GM12878 (cell line): ENCODE measurements at regions not wholly inside any gene's neighbourhood (a gene's known extent, or its start where the extent isn't known, plus 50 kb on each side); places are given as distances from the start of the nearest gene placed in this dataset.

Experiments
- ATAC-seq: fragments of 200-7000 bp; cut with Tn5 transposase; 3 replicates; pipeline ENCODE4 v1.9.1; 2020; ENCODE audit warnings: mild to moderate bottlenecking, moderate library complexity
- BruUV-seq: library from RNA; stranded (reverse); fragments of 400-500 nt; replicated peaks from 2 replicates; lab custom pipeline; 2021; lab: Mats Ljungman, UMichigan
- CTCF ChIA-PET: fragments of 300-600 bp; sonication (Branson Sonifier 250); formaldehyde crosslinking; extraction: SDS; loops from one replicate; lab custom pipeline; 2021; ENCODE audit warnings: inconsistent platforms; lab: Yijun Ruan, JAX
- POLR2A ChIA-PET: fragments of 350-600 bp; formaldehyde crosslinking; extraction: SDS; loops from one replicate; lab custom pipeline; 2021; ENCODE audit warnings: inconsistent platforms; lab: Charles Lee
- RAD21 ChIA-PET: fragments of 300-600 bp; sonication (Branson Sonifier 250); formaldehyde crosslinking; loops from one replicate; lab custom pipeline; 2023; ENCODE audit warnings: antibody characterized with exemption; ENCODE audit not compliant: unreplicated experiment; lab: Charles Lee
- SMC1A ChIA-PET: fragments of 300-600 bp; sonication (Branson Sonifier 250); formaldehyde crosslinking; loops from one replicate; lab custom pipeline; 2023; ENCODE audit not compliant: unreplicated experiment, uncharacterized antibody; lab: Charles Lee
- DNase-seq: peaks from one replicate; pipeline ENCODE4 v3.0.0-alpha.2; 2011; ENCODE audit warnings: low read depth, low spot score
- FAIRE-seq: peaks from 3 replicates; lab custom pipeline; 2011; peaks lifted over from hg19 to GRCh38; lab: Jason Lieb, UNC
- H2AFZ ChIP-seq: 2 replicates; pipeline ENCODE4 v1.6.0; 2011; ENCODE audit warnings: low read depth, low read length, control low read depth; ENCODE audit not compliant: control insufficient read depth
- H3K27ac ChIP-seq: 2 replicates; pipeline ENCODE4 v1.5.1; 2011; ENCODE audit warnings: control low read depth; ENCODE audit not compliant: control insufficient read depth, insufficient read depth
- H3K27me3 ChIP-seq, 2 experiments: replicated peaks in 1 of 2; 2 replicates each; pipeline versions ENCODE4 v1.6.0 to v1.6.1; 2011; ENCODE audit warnings: low read length in 1 of 2; ENCODE audit not compliant: control insufficient read depth in 2 of 2, insufficient read depth in 2 of 2
- H3K36me3 ChIP-seq, 2 experiments: 2 replicates each; pipeline ENCODE4 v1.5.1; 2011; ENCODE audit warnings: low read length in 1 of 2; ENCODE audit not compliant: control insufficient read depth in 2 of 2, insufficient read depth in 2 of 2
- H3K4me1 ChIP-seq: 2 replicates; pipeline ENCODE4 v1.6.1; 2011; ENCODE audit warnings: mild to moderate bottlenecking, low read length, moderate library complexity, mixed read lengths; ENCODE audit not compliant: control insufficient read depth, insufficient read depth
- H3K4me2 ChIP-seq: 2 replicates; pipeline ENCODE4 v1.6.0; 2011; ENCODE audit warnings: control low read depth; ENCODE audit not compliant: control insufficient read depth, insufficient read depth
- H3K4me3 ChIP-seq: fragments of 200-600 bp; sonication (generic); 2 replicates; pipeline ENCODE4 v1.5.1; 2016
- H3K79me2 ChIP-seq: 2 replicates; pipeline ENCODE4 v1.6.0; 2011; ENCODE audit warnings: low read length; ENCODE audit not compliant: control insufficient read depth, insufficient read depth
- H3K9ac ChIP-seq: 2 replicates; pipeline ENCODE4 v1.8.0; 2011; ENCODE audit warnings: low read length, control low read depth, mixed read lengths; ENCODE audit not compliant: control insufficient read depth, insufficient read depth
- H3K9me3 ChIP-seq: replicated peaks from 3 replicates; pipeline ENCODE4 v1.5.1; 2011; ENCODE audit warnings: mild to moderate bottlenecking, low read length; ENCODE audit not compliant: control insufficient read depth, insufficient read depth
- H4K20me1 ChIP-seq: 2 replicates; pipeline ENCODE4 v1.6.0; 2011; ENCODE audit not compliant: control insufficient read depth, insufficient read depth
- FOXM1 ChIP-seq: IDR thresholded peaks from 2 replicates; pipeline ENCODE4 v1.6.1; 2012; ENCODE audit warnings: low read depth, mild to moderate bottlenecking, inconsistent platforms, low read length, moderate library complexity
- IRF4 ChIP-seq: IDR thresholded peaks from 2 replicates; pipeline ENCODE4 v1.6.1; 2011; ENCODE audit warnings: low read depth, low read length
- IRF5 ChIP-seq: fragments of 450-650 bp; IDR thresholded peaks from 2 replicates; pipeline ENCODE4 v1.6.1; 2017; ENCODE audit warnings: borderline replicate concordance
- RCOR1 ChIP-seq: conservative IDR thresholded peaks from 2 replicates; pipeline ENCODE4 v1.6.1; 2012; ENCODE audit warnings: low read depth, low read length, improper control_type of control experiment
- TCF7 ChIP-seq: IDR thresholded peaks from 2 replicates; pipeline ENCODE4 v1.6.1; 2014; ENCODE audit warnings: antibody characterized with exemption, borderline replicate concordance
- ZNF384 ChIP-seq: IDR thresholded peaks from 2 replicates; pipeline ENCODE4 v1.6.1; 2012; ENCODE audit warnings: low read depth, mild to moderate bottlenecking, low read length, improper control_type of control experiment, borderline replicate concordance
- ZZZ3 ChIP-seq: IDR thresholded peaks from 2 replicates; pipeline ENCODE4 v1.6.1; 2011; ENCODE audit warnings: low read depth; ENCODE audit not compliant: control insufficient read depth, insufficient read length
- WGBS: methylation state at CpG from one replicate; pipeline ENCODE4 v1.1.6; 2016; ENCODE audit warnings: low lambda C conversion rate; ENCODE audit not compliant: insufficient replicate concordance, insufficient coverage; ENCODE audit errors: missing lambda C conversion rate; 5-methylcytosine and 5-hydroxymethylcytosine counted together
- in situ Hi-C: fragments of 300-500 bp; cut with MboI; formaldehyde crosslinking; loops from 9 replicates; pipeline ENCODE4 v1.14.3; 2018; ENCODE audit warnings: mixed read lengths
- intact Hi-C: fragments of 100-400 bp; cut with micrococcal nuclease; formaldehyde crosslinking; loops from one replicate; pipeline ENCODE4 v1.14.2; 2022; ENCODE audit not compliant: unreplicated experiment

GRCh38 chr13:55554741-55555140 lies 1586.0 kb upstream of the PRR20A start:
- no TSS peak for BruUV-seq

GRCh38 chr13:55560331-55560730 lies 1580.4 kb upstream of the PRR20A start:
- CTCF ChIA-PET: no interaction called here
- H3K36me3 ChIP-seq: no peaks in the 10 kb centered on the region
- H2AFZ ChIP-seq: no peak overlapping the region
- TF ChIP-seq FOXM1 (no peak), RCOR1 (no peak), TCF7 (no peak), ZNF384 (no peak), IRF5 (no peak)
- TF ChIP-seq, all 136 proteins: peak for 0
- H3K27ac ChIP-seq: no peak overlapping the region
- no peak overlapping the region for H3K4me3 ChIP-seq
- no peak for FAIRE-seq
- H3K27me3 ChIP-seq: no peaks in the 10 kb centered on the region
- DNase-seq: no peak
- H3K9ac ChIP-seq: no peak overlapping the region
- ChIA-PET SMC1A (interaction anchor here (1.5 kb wide), 1 partner anchor 9 kb away, joined by 3 read pairs; no protein-coding TSS in a partner anchor), POLR2A (no interaction called here), RAD21 (no interaction called here)
- no peak for ATAC-seq
- no peaks in the 10 kb centered on the region for H3K9me3 ChIP-seq
- H3K4me1 ChIP-seq: no peaks in the 10 kb centered on the region
- H4K20me1 ChIP-seq: no peaks in the 10 kb centered on the region
- intact Hi-C loops (no loop called here), in situ Hi-C loops (no loop called here)
- no peaks in the 10 kb centered on the region for H3K79me2 ChIP-seq
- no TSS peak for BruUV-seq
- H3K4me2 ChIP-seq: no peak overlapping the region

More at GRCh38 chr13:55554741-55555140, 1586.0 kb upstream of the PRR20A start:
- no peaks in the 10 kb centered on the region for H3K4me1 ChIP-seq
- no peak overlapping the region for H2AFZ ChIP-seq
- no peak for DNase-seq
- POLR2A ChIA-PET: no interaction called here
- no peak overlapping the region for H3K4me2 ChIP-seq
- ATAC-seq: no peak
- in situ Hi-C loops: no loop called here
- no peak overlapping the region for H3K4me3 ChIP-seq
- no peaks in the 10 kb centered on the region for H3K79me2 ChIP-seq
- no peaks in the 10 kb centered on the region for H4K20me1 ChIP-seq
- SMC1A ChIA-PET: no interaction called here
- CTCF ChIA-PET: no interaction called here
- TF ChIP-seq ZZZ3 (no peak), IRF4 (no peak)
- WGBS: 90% methylated on average over 1 of the region's 1 CpG
- no peaks in the 10 kb centered on the region for H3K9me3 ChIP-seq
- RAD21 ChIA-PET: no interaction called here
- no peak for FAIRE-seq
- no peaks in the 10 kb centered on the region for H3K36me3 ChIP-seq
- H3K27ac ChIP-seq: no peak overlapping the region
- intact Hi-C loops: no loop called here
- no peak overlapping the region for H3K9ac ChIP-seq
- no peaks in the 10 kb centered on the region for H3K27me3 ChIP-seq
